ENCODE measurements at regions not wholly inside any gene's neighbourhood (a gene's known extent, or its start where the extent isn't known, plus 50 kb on each side); places are given as distances from the start of the nearest gene placed in this dataset.

DNA sequence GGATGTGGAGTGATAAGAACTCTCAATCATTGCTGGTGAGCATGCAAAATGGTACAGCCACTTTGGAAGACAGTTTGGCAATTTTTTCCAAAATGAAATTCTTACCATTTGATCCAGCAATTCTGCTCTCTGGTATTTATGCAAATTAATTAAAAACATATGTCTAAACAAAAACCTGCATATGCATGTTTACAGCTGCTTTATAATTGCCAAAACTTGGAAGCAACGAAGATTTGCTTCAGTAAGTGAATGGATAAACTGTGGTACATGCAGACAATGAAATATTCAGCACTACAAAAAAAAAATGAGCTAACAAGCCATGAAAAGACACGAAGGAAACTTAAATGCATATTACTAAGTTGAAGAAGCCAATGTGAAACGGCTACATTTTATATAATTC, 55.5 kb upstream of the SMLR1 start:
- no peak for DNase-seq

DNA sequence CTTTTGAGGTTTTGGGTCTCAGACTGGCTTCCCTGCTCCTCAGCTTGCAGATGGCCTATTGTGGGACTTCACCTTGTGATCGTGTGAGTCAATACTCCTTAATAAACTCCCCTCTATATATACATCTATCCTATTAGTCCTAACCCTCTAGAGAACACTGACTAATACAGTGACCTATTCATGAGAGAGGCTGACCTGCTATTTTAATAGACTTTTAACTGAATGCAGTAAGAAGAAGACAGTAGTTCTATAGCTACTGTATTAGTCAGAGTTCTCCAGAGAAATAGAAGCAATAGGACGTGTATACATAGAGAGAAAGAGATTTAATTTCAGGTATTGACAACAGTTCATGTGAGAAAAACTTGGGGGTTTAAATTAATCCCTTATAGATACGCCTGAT, 53.3 kb upstream of the SMLR1 start:
- DNase-seq, result no peak

DNA sequence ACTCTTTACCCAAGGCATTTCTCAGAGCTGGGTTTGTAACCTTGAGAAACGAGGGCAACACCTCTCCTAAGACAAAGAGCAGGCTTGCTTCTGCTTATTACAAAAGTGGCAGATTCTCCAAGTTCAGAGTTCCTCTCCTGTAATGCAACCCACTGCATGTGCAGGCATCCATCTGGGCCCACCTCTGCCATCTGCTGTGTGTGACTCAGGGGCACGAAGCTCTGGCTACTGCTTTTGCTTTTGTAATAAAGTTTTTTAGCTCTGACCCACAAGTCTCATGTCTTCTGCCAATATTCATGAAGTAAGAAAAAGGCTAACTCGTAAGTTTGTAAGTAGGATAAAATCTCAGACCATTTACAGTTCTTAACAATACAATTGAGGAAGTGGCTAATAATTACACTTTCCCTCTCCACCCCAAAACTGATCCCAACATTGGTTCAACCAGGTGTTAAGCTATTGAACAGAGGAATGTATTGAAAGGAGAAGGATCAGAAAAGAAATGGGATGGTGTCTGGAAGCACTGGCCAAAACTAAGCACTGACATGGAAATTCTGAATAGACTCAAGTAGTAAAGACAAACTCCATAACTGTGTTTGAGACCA, 51.7 kb upstream of the SMLR1 start:
- no peak for DNase-seq

GRCh38 chr6:130776287-130776925, 50.8 kb upstream of the SMLR1 start:
- DNase-seq, result no peak

All from right forelimb (tissue), 1 donor.